Panc1 (cell line): ENCODE measurements at regions not wholly inside any gene's neighbourhood (a gene's known extent, or its start where the extent isn't known, plus 50 kb on each side); places are given as distances from the start of the nearest gene placed in this dataset.

Experiments used
- ATAC-seq: fragments of 200-7000 bp; cut with Tn5 transposase; 2 replicates; pipeline ENCODE4 v1.9.1; 2020; ENCODE audit warnings: mild to moderate bottlenecking, moderate library complexity
- BruUV-seq: library from RNA; stranded (reverse); fragments of 400-500 nt; replicated peaks from 2 replicates; lab custom pipeline; 2021; lab: Mats Ljungman, UMichigan
- CTCF ChIA-PET: fragments of 300-600 bp; sonication (Branson Sonifier 250); formaldehyde crosslinking; loops from one replicate; lab custom pipeline; 2022; ENCODE audit warnings: antibody characterized with exemption; lab: Charles Lee
- POLR2A ChIA-PET: fragments of 300-600 bp; sonication (Branson Sonifier 250); formaldehyde crosslinking; loops from one replicate; lab custom pipeline; 2022; ENCODE audit warnings: antibody characterized with exemption; lab: Charles Lee
- DNase-seq: peaks from one replicate; pipeline ENCODE4 v3.0.0-alpha.2; 2010; ENCODE audit warnings: low read depth, low spot score
- H3K27ac ChIP-seq: 2 replicates; pipeline ENCODE4 v1.5.1; 2011; ENCODE audit warnings: mild to moderate bottlenecking, low read length, inconsistent platforms
- H3K27me3 ChIP-seq: fragments of 200-500 bp; sonication (Bioruptor generic); 2 replicates; pipeline ENCODE4 v1.6.0; 2014; ENCODE audit warnings: low read length, inconsistent platforms; ENCODE audit not compliant: control insufficient read depth, insufficient read depth
- H3K36me3 ChIP-seq: fragments of 200-500 bp; sonication (Bioruptor generic); 2 replicates; pipeline ENCODE4 v1.5.1; 2014; ENCODE audit warnings: inconsistent platforms, mild to moderate bottlenecking, low read length, moderate library complexity; ENCODE audit not compliant: control insufficient read depth, insufficient read depth
- H3K4me1 ChIP-seq: 2 replicates; pipeline ENCODE4 v1.5.1; 2011; ENCODE audit warnings: inconsistent platforms, mild to moderate bottlenecking, low read length, moderate library complexity; ENCODE audit not compliant: control insufficient read depth, insufficient read depth
- H3K4me3 ChIP-seq, 2 experiments: 2 replicates each; pipeline ENCODE4 v1.5.1; 2011 to 2012; ENCODE audit warnings: low read depth in 2 of 2, low read length in 2 of 2, mild to moderate bottlenecking in 2 of 2, inconsistent platforms in 1 of 2, moderate library complexity in 1 of 2
- H3K9me3 ChIP-seq: fragments of 200-500 bp; sonication (Bioruptor generic); 2 replicates; pipeline ENCODE4 v1.5.1; 2014; ENCODE audit warnings: low read depth, mild to moderate bottlenecking, inconsistent platforms, low read length, moderate library complexity; ENCODE audit not compliant: control insufficient read depth, insufficient read depth
- CTCF ChIP-seq: fragments of 450-650 bp; IDR thresholded peaks from 2 replicates; pipeline ENCODE4 v1.5.1; 2017; ENCODE audit warnings: mild to moderate bottlenecking
- POLR2AphosphoS5 ChIP-seq: IDR thresholded peaks from 2 replicates; pipeline ENCODE4 v1.6.1; 2012; ENCODE audit warnings: mild to moderate bottlenecking, low read depth, low read length, moderate library complexity
- SIN3A ChIP-seq: IDR thresholded peaks from 2 replicates; pipeline ENCODE4 v1.6.1; 2012; ENCODE audit warnings: low read depth, mild to moderate bottlenecking, low read length, moderate library complexity, borderline replicate concordance; ENCODE audit not compliant: insufficient read depth
- TCF7L2 ChIP-seq: IDR thresholded peaks from 2 replicates; pipeline ENCODE4 v1.6.1; 2011; ENCODE audit warnings: mild to moderate bottlenecking, low read depth, low read length, inconsistent platforms
- in situ Hi-C: cut with HindIII; loops from 2 replicates; pipeline ENCODE4 v1.10.0; 2016; ENCODE audit warnings: low sequenced_read_pairs, low pct_unique_long_range_greater_than_20kb
- intact Hi-C: fragments of 100-400 bp; cut with micrococcal nuclease; formaldehyde crosslinking; loops from one replicate; pipeline ENCODE4 v1.10.0; 2022; ENCODE audit not compliant: unreplicated experiment
- TF ChIP-seq, protein P1 (sequence below), 2 experiments: IDR thresholded peaks; 2 replicates each; pipeline ENCODE4 v1.6.1; 2011 to 2012; ENCODE audit warnings: low read depth in 2 of 2, control low read depth in 1 of 2, low read length in 1 of 2, mild to moderate bottlenecking in 1 of 2, moderate library complexity in 1 of 2; ENCODE audit not compliant: insufficient read depth in 1 of 2

DNA sequence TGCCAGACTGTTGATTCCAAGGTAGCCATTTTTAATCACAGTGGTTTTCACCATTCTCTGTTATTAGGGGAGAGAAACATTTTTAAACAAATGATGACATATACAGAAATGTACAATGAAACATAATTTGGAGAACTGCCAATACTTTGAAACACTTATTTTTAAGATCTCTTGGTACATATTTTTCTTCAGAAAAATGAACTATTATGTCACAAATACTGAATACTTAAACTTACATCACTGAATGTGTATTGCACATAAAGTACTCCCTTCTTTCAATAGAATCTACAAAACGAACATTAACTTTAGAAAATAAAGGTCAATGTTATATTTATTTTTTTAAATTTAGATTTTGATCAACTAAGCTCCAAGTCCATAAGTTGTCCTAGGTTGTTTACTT is 71.7 kb upstream of the CPNE8 start:
- BruUV-seq = no TSS peak
- Histone ChIP-seq H3K4me1 (no peaks in the 10 kb centered on the region), H3K4me3 (no peak overlapping the region), H3K9me3 (no peaks in the 10 kb centered on the region), H3K36me3 (no peaks in the 10 kb centered on the region), H3K27me3 (no peaks in the 10 kb centered on the region), H3K27ac (no peak overlapping the region)
- no peak for ATAC-seq
- in situ Hi-C loops = no loop called here
- no peak for DNase-seq
- POLR2A ChIA-PET = no interaction called here
- no peak for TF ChIP-seq SIN3A
- TF ChIP-seq POLR2AphosphoS5 = no peak
- TF ChIP-seq, protein P1, sequence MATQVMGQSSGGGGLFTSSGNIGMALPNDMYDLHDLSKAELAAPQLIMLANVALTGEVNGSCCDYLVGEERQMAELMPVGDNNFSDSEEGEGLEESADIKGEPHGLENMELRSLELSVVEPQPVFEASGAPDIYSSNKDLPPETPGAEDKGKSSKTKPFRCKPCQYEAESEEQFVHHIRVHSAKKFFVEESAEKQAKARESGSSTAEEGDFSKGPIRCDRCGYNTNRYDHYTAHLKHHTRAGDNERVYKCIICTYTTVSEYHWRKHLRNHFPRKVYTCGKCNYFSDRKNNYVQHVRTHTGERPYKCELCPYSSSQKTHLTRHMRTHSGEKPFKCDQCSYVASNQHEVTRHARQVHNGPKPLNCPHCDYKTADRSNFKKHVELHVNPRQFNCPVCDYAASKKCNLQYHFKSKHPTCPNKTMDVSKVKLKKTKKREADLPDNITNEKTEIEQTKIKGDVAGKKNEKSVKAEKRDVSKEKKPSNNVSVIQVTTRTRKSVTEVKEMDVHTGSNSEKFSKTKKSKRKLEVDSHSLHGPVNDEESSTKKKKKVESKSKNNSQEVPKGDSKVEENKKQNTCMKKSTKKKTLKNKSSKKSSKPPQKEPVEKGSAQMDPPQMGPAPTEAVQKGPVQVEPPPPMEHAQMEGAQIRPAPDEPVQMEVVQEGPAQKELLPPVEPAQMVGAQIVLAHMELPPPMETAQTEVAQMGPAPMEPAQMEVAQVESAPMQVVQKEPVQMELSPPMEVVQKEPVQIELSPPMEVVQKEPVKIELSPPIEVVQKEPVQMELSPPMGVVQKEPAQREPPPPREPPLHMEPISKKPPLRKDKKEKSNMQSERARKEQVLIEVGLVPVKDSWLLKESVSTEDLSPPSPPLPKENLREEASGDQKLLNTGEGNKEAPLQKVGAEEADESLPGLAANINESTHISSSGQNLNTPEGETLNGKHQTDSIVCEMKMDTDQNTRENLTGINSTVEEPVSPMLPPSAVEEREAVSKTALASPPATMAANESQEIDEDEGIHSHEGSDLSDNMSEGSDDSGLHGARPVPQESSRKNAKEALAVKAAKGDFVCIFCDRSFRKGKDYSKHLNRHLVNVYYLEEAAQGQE (IDR thresholded peaks at IDR 0.05; ENCODE audit: insufficient read depth in 1 of 2, low read depth in 2 of 2, low read length in 1 of 2) = no peak
- TF ChIP-seq TCF7L2 = no peak
- TF ChIP-seq CTCF = no peak
- intact Hi-C loops = no loop called here
- CTCF ChIA-PET = no interaction called here

DNA sequence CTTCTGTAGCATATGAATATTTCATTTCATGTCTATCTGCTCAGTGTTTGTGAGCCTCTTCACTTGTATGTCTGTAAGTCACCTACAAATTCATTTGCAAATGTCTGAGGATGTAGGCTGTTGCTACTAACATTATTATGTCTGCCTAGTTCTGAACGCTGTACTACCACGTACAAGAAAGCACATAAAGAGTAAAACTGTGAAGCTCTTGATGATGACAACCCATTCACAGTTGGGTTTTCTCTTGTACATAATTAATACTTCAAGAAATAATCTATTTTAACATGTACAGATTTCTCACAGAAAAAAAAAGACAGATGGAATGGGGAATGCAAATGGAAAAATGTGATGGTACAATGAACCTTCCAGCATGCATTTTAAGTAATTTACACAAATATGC is 64.3 kb upstream of the CPNE8 start:
- DNase-seq = no peak
- intact Hi-C loops = no loop called here
- no peak for ATAC-seq
- no TSS peak for BruUV-seq
- ChIA-PET CTCF (no interaction called here), POLR2A (no interaction called here)
- Histone ChIP-seq H3K36me3 (no peaks in the 10 kb centered on the region), H3K4me1 (no peaks in the 10 kb centered on the region), H3K9me3 (no peaks in the 10 kb centered on the region), H3K4me3 (no peak overlapping the region), H3K27me3 (no peaks in the 10 kb centered on the region), H3K27ac (no peak overlapping the region)
- in situ Hi-C loops = no loop called here
- no peak for TF ChIP-seq POLR2AphosphoS5
- no peak for TF ChIP-seq SIN3A
- no peak for TF ChIP-seq TCF7L2
- TF ChIP-seq, protein P1 (IDR thresholded peaks at IDR 0.05; ENCODE audit: insufficient read depth in 1 of 2, low read depth in 2 of 2, low read length in 1 of 2) = no peak
- TF ChIP-seq CTCF = no peak
